Naive thymus-derived CD4-positive, alpha-beta T cell (primary cell): ENCODE measurements at regions not wholly inside any gene's neighbourhood (a gene's known extent, or its start where the extent isn't known, plus 50 kb on each side); places are given as distances from the start of the nearest gene placed in this dataset.

Experiments used
- ATAC-seq: fragments of 150-1000 bp; cut with Tn5 transposase; 2 replicates; pipeline ENCODE4 v1.10.0; 2021; ENCODE audit warnings: mild to moderate bottlenecking, moderate library complexity
- CTCF ChIA-PET: fragments of 350-600 bp; sonication (Branson Sonifier 250); formaldehyde crosslinking; loops from one replicate; lab custom pipeline; 2021; ENCODE audit warnings: antibody characterized with exemption; lab: Charles Lee
- POLR2A ChIA-PET: fragments of 350-600 bp; sonication (Branson Sonifier 250); formaldehyde crosslinking; loops from one replicate; lab custom pipeline; 2021; ENCODE audit warnings: antibody characterized with exemption, inconsistent platforms; lab: Charles Lee
- DNase-seq, 9 donors: peaks; one replicate each; pipeline versions ENCODE4 v3.0.0 to v3.0.0-alpha.2; 2020 to 2022; ENCODE audit warnings: mixed read lengths in 1 of 9
- H3K27ac ChIP-seq: one replicate; pipeline ENCODE4 v1.7.0; 2013; ENCODE audit warnings: mild to moderate bottlenecking, low read depth, low read length, moderate library complexity
- H3K27me3 ChIP-seq, 2 donors: one replicate each; pipeline ENCODE4 v1.7.0; 2013; ENCODE audit warnings: low read length in 2 of 2, mild to moderate bottlenecking in 2 of 2, moderate library complexity in 2 of 2; ENCODE audit not compliant: control insufficient read depth in 2 of 2, insufficient read depth in 2 of 2
- H3K36me3 ChIP-seq, 3 experiments: 1 replicate in 2 of 3; 2 replicates in 1 of 3; pipeline ENCODE4 v1.7.0; 2013; ENCODE audit warnings: low read length in 3 of 3, mild to moderate bottlenecking in 3 of 3, moderate library complexity in 1 of 3; ENCODE audit not compliant: insufficient read depth in 3 of 3, control insufficient read depth in 2 of 3
- H3K4me1 ChIP-seq, 2 donors: one replicate each; pipeline ENCODE4 v1.7.0; 2013; ENCODE audit warnings: low read length in 2 of 2, mild to moderate bottlenecking in 2 of 2, moderate library complexity in 1 of 2; ENCODE audit not compliant: control insufficient read depth in 2 of 2, insufficient read depth in 2 of 2
- H3K4me3 ChIP-seq: 2 replicates; pipeline ENCODE4 v1.7.0; 2013; ENCODE audit warnings: mild to moderate bottlenecking, low read length
- H3K9me3 ChIP-seq, 3 experiments: 1 replicate in 2 of 3; 2 replicates in 1 of 3; pipeline ENCODE4 v1.7.0; 2013; ENCODE audit warnings: low read length in 3 of 3; ENCODE audit not compliant: control insufficient read depth in 2 of 3
- H3K27ac Mint-ChIP-seq, 9 donors: one replicate each; pipeline ENCODE4 v1.8.0; 2020 to 2022; ENCODE audit warnings: mixed read lengths in 9 of 9, mild to moderate bottlenecking in 8 of 9, moderate library complexity in 5 of 9, inconsistent platforms in 2 of 9
- H3K27me3 Mint-ChIP-seq, 5 donors: one replicate each; pipeline ENCODE4 v1.8.0; 2021 to 2022; ENCODE audit warnings: mixed read lengths in 5 of 5, mild to moderate bottlenecking in 1 of 5
- H3K36me3 Mint-ChIP-seq, 5 donors: one replicate each; pipeline ENCODE4 v1.8.0; 2020 to 2022; ENCODE audit warnings: mixed read lengths in 5 of 5, mild to moderate bottlenecking in 3 of 5, inconsistent platforms in 1 of 5
- H3K4me1 Mint-ChIP-seq, 7 donors: one replicate each; pipeline ENCODE4 v1.8.0; 2020 to 2022; ENCODE audit warnings: mixed read lengths in 7 of 7, mild to moderate bottlenecking in 3 of 7, inconsistent platforms in 1 of 7
- H3K4me3 Mint-ChIP-seq, 10 donors: one replicate each; pipeline ENCODE4 v1.8.0; 2020 to 2022; ENCODE audit warnings: mild to moderate bottlenecking in 10 of 10, mixed read lengths in 10 of 10, moderate library complexity in 6 of 10, inconsistent platforms in 2 of 10
- H3K9me3 Mint-ChIP-seq, 11 donors: one replicate each; pipeline ENCODE4 v1.8.0; 2020 to 2022; ENCODE audit warnings: mixed read lengths in 11 of 11, mild to moderate bottlenecking in 4 of 11, inconsistent platforms in 1 of 11, moderate library complexity in 1 of 11
- intact Hi-C, 2 donors: fragments of 100-400 bp; cut with micrococcal nuclease; formaldehyde crosslinking; loops; one replicate each; pipeline ENCODE4 v1.15.1; 2023

DNA sequence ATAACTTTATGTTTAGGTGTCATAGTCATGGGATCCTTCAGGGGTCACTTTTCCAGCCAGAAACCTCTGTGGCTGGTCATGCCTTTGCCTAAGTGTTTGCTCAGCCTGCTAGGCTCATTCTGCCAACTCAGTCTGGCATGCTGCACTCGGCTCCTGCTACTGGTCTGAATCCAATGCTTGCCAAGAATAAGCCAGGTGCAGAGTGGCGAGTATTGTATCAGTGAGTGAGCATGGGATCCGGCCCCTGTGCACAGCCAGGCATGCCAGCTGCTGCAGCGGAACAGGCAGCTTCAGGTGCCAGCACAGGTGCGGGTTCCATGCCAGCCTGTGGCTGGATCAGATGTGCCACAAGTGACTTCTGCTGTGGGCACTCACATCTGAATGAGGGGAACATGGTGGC is 1269.3 kb upstream of the CNTN5 start:
- peaks cover 0 to 23% (median 3%) of the 10 kb centered on the region in 11 donors for H3K9me3 Mint-ChIP-seq

DNA sequence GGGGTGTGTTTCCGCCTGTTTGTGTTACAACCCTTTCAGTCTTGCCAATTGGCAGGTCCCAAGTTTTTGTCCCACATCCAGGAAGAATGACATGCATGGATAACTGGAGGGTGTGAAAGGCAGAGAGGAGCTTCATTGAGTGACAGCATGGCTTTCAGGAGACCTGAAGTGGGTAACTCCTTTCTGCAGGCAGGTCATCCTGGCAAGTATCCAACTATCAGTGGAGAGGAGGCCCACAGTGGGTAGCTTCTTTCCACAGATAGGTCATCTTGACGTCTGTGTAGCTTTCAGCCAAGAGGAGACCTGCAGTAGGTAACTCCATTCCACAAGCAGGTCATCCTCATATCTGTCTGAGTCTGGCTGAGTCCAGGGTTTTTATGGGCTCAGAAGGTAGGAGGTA is 1268.8 kb upstream of the CNTN5 start:
- CTCF ChIA-PET = no interaction called here
- Mint-ChIP-seq H3K27me3 (no peaks in the 10 kb centered on the region), H3K4me3 (no peak overlapping the region), H3K36me3 (no peaks in the 10 kb centered on the region), H3K27ac (no peak overlapping the region), H3K4me1 (no peaks in the 10 kb centered on the region), H3K9me3 (peaks cover 0 to 28% (median 3%) of the 10 kb centered on the region in 11 donors)
- Histone ChIP-seq H3K27ac (no peak overlapping the region), H3K36me3 (no peaks in the 10 kb centered on the region), H3K4me1 (no peaks in the 10 kb centered on the region), H3K4me3 (no peak overlapping the region), H3K9me3 (no peaks in the 10 kb centered on the region), H3K27me3 (no peaks in the 10 kb centered on the region)
- POLR2A ChIA-PET = no interaction called here
- intact Hi-C loops = no loop called here
- ATAC-seq = no peak
- DNase-seq = no peak

More for the DNA sequence above, 1269.3 kb upstream of the CNTN5 start:
- ChIA-PET POLR2A (no interaction called here), CTCF (no interaction called here)
- H3K27me3 ChIP-seq = no peaks in the 10 kb centered on the region
- H3K9me3 ChIP-seq = no peaks in the 10 kb centered on the region
- Mint-ChIP-seq H3K27me3 (no peaks in the 10 kb centered on the region), H3K4me1 (no peaks in the 10 kb centered on the region), H3K4me3 (no peak overlapping the region), H3K27ac (no peak overlapping the region), H3K36me3 (no peaks in the 10 kb centered on the region)
- H3K4me3 ChIP-seq = no peak overlapping the region
- no peak for DNase-seq
- ATAC-seq = no peak
- no peaks in the 10 kb centered on the region for H3K4me1 ChIP-seq
- no peak overlapping the region for H3K27ac ChIP-seq
- H3K36me3 ChIP-seq = no peaks in the 10 kb centered on the region
- intact Hi-C loops = no loop called here

DNA sequence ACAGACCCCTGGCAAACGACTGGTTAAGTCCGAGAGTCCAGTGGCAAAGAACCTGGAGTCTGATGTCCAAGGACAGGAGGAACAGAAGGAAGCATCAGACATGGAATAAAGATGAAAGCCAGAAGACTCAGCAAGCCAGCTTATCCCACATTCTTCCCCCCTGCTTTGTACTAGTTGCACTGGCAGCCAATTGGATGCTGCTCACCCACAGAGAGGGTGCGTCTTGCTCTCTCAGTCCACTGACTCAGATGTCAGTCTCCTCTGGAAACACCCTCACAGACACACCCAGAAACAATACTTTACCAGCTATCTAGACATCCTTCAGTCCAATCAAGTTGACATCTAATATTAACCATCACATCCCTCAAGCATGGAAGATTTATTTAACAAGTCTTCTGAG is 1265.8 kb upstream of the CNTN5 start:
- no peak for ATAC-seq
- H3K9me3 Mint-ChIP-seq = peaks cover 0 to 35% (median 2%) of the 10 kb centered on the region in 11 donors
- no peaks in the 10 kb centered on the region for H3K4me1 ChIP-seq
- no peaks in the 10 kb centered on the region for H3K4me1 Mint-ChIP-seq
- no peaks in the 10 kb centered on the region for H3K36me3 Mint-ChIP-seq
- no peak overlapping the region for H3K27ac ChIP-seq
- no peaks in the 10 kb centered on the region for H3K27me3 ChIP-seq
- ChIA-PET POLR2A (no interaction called here), CTCF (no interaction called here)
- intact Hi-C loops = no loop called here
- no peaks in the 10 kb centered on the region for H3K36me3 ChIP-seq
- H3K27me3 Mint-ChIP-seq = no peaks in the 10 kb centered on the region
- no peak for DNase-seq
- no peak overlapping the region for H3K4me3 ChIP-seq
- no peaks in the 10 kb centered on the region for H3K9me3 ChIP-seq
- no peak overlapping the region for H3K27ac Mint-ChIP-seq
- H3K4me3 Mint-ChIP-seq = no peak overlapping the region

DNA sequence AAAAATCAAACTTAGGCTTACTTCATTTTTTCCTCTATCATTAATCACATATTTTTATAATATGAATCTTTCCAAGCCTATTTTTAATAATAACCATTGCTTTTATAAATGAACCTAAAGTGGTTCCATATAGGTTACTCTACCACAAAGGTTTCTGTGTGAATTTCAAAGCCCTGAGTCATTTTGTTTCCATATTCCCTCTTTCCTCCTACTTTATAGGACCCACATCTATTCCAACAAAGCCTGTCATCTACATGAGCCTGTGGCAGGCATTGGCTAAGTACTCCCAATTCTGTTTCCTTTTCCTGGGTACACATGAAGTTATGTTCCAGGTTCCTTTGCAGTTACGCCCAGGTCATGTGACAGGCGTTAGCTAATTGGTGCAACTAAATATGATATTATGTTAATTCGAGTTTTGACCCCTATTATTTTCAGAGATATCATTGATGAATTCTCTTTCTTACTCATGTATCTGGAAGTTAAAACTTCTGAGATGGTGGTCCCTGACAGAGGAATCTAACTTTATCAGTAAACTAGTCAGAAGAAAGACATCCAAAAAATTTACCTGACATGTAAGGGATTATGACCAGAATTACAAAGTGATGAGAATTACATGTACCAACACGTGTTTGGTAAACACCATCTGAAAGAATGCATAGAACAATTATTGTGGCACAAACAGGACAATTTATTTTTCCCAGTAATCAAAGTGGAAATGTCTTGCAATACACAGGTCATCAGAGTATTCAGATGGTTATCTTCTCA is 1264.0 kb upstream of the CNTN5 start:
- H3K4me3 Mint-ChIP-seq = no peak overlapping the region
- CTCF ChIA-PET = no interaction called here

DNA sequence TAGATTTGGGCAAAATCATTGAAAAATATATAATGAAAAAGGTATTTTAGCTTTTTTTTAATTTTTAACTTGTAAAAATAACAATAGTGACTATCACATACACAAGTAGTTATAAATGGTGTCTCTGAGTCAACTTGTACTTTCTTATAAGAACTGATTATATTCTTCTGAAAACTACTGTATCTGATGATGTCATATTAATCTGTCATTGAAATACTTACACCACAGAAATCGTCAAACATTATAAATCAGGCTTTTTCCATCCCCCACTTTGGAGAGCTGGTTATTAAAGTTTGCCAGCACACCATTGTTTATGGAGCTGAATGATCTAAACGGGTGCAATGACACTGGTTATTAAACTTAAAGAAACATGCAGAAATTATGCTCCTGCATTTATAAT is 1259.6 kb upstream of the CNTN5 start:
- CTCF ChIA-PET = no interaction called here
- H3K27ac ChIP-seq = no peak overlapping the region
- POLR2A ChIA-PET = no interaction called here
- H3K4me3 ChIP-seq = no peak overlapping the region
- H3K9me3 Mint-ChIP-seq = peaks cover 0 to 20% (median 2%) of the 10 kb centered on the region in 11 donors
- H3K27ac Mint-ChIP-seq = no peak overlapping the region
- H3K9me3 ChIP-seq = no peaks in the 10 kb centered on the region
- intact Hi-C loops = no loop called here
- no peaks in the 10 kb centered on the region for H3K4me1 ChIP-seq
- H3K36me3 Mint-ChIP-seq = no peaks in the 10 kb centered on the region
- DNase-seq (no peak), ATAC-seq (no peak)
- no peaks in the 10 kb centered on the region for H3K27me3 ChIP-seq
- no peaks in the 10 kb centered on the region for H3K27me3 Mint-ChIP-seq
- H3K36me3 ChIP-seq = no peaks in the 10 kb centered on the region
- no peaks in the 10 kb centered on the region for H3K4me1 Mint-ChIP-seq
- no peak overlapping the region for H3K4me3 Mint-ChIP-seq

More for the DNA sequence above, 1264.0 kb upstream of the CNTN5 start:
- Histone ChIP-seq H3K36me3 (no peaks in the 10 kb centered on the region), H3K9me3 (no peaks in the 10 kb centered on the region), H3K27ac (no peak overlapping the region), H3K4me1 (no peaks in the 10 kb centered on the region), H3K27me3 (no peaks in the 10 kb centered on the region), H3K4me3 (no peak overlapping the region)
- Mint-ChIP-seq H3K27ac (no peak overlapping the region), H3K4me1 (no peaks in the 10 kb centered on the region), H3K27me3 (no peaks in the 10 kb centered on the region), H3K36me3 (no peaks in the 10 kb centered on the region), H3K9me3 (peaks cover 0 to 29% (median 2%) of the 10 kb centered on the region in 11 donors)
- intact Hi-C loops = no loop called here
- no peak for DNase-seq
- no peak for ATAC-seq
- POLR2A ChIA-PET = no interaction called here

DNA sequence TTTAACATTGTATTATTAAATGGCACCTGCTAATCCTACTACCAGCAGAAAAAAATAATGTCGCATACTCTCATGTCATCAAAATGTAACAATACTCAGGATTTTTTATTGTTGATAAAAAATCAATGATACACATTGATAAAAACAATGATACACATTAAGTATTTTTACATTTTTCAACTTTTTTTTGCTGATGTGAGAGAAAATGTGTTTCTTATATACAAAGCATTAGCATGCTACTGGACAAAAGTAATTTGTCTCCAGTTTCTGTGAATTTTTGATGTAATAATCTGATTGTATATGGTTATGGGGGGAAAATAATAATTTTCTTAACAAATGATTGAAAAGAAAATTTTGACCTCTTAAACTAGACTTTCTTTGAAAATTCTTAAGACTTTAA is 1256.6 kb upstream of the CNTN5 start:
- no peaks in the 10 kb centered on the region for H3K9me3 ChIP-seq
- H3K4me3 ChIP-seq = no peak overlapping the region
- Mint-ChIP-seq H3K4me3 (no peak overlapping the region), H3K4me1 (no peaks in the 10 kb centered on the region), H3K27me3 (no peaks in the 10 kb centered on the region), H3K9me3 (peaks cover 0 to 10% (median 3%) of the 10 kb centered on the region in 11 donors), H3K27ac (no peak overlapping the region), H3K36me3 (no peaks in the 10 kb centered on the region)
- DNase-seq = no peak
- intact Hi-C loops = no loop called here
- ChIA-PET POLR2A (no interaction called here), CTCF (no interaction called here)
- ATAC-seq = no peak
- no peak overlapping the region for H3K27ac ChIP-seq
- no peaks in the 10 kb centered on the region for H3K27me3 ChIP-seq
- no peaks in the 10 kb centered on the region for H3K36me3 ChIP-seq
- no peaks in the 10 kb centered on the region for H3K4me1 ChIP-seq

DNA sequence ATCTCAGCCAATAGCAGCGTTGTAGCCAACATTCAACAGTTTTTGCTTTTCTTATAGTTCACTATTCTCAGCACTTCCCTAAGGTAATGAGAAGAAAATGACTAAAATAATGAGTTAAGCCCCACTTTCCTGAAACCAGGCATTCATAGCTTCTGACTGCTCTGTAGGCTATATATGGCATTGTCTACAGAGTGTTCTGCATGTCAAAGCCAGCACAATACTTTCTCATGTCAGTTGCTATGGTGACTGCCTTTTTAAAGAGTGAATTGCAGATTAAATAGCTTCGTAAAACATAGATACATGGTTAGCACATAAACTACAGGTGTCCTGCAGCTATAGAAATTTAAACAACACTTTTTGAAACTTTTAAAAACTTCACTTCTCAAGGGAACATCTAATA is 1256.1 kb upstream of the CNTN5 start:
- Histone ChIP-seq H3K36me3 (no peaks in the 10 kb centered on the region), H3K9me3 (no peaks in the 10 kb centered on the region), H3K4me1 (no peaks in the 10 kb centered on the region), H3K4me3 (no peak overlapping the region), H3K27me3 (no peaks in the 10 kb centered on the region), H3K27ac (no peak overlapping the region)
- Mint-ChIP-seq H3K4me3 (no peak overlapping the region), H3K27ac (no peak overlapping the region), H3K36me3 (no peaks in the 10 kb centered on the region), H3K27me3 (no peaks in the 10 kb centered on the region), H3K4me1 (no peaks in the 10 kb centered on the region), H3K9me3 (peaks cover 0 to 10% (median 3%) of the 10 kb centered on the region in 11 donors)
- intact Hi-C loops = no loop called here
- DNase-seq (no peak), ATAC-seq (no peak)
- CTCF ChIA-PET = no interaction called here
- POLR2A ChIA-PET = no interaction called here
